Neural progenitor cell (in vitro differentiated cells): ENCODE measurements at regions not wholly inside any gene's neighbourhood (a gene's known extent, or its start where the extent isn't known, plus 50 kb on each side); places are given as distances from the start of the nearest gene placed in this dataset.

Experiments
- EZH2 ChIP-seq: fragments of 200-600 bp; sonication (generic); IDR thresholded peaks from 2 replicates; pipeline ENCODE4 v1.6.1; 2017; ENCODE audit warnings: antibody characterized with exemption, mild to moderate bottlenecking, moderate library complexity
- EZH2phosphoT487 ChIP-seq: fragments of 200-600 bp; sonication (generic); IDR thresholded peaks from 2 replicates; pipeline ENCODE4 v1.6.1; 2017; ENCODE audit warnings: antibody characterized with exemption
- TF ChIP-seq, protein P1 (sequence below): fragments of 200-600 bp; sonication (generic); IDR thresholded peaks from 2 replicates; pipeline ENCODE4 v1.5.1; 2017; ENCODE audit warnings: antibody characterized with exemption, mild to moderate bottlenecking

DNA sequence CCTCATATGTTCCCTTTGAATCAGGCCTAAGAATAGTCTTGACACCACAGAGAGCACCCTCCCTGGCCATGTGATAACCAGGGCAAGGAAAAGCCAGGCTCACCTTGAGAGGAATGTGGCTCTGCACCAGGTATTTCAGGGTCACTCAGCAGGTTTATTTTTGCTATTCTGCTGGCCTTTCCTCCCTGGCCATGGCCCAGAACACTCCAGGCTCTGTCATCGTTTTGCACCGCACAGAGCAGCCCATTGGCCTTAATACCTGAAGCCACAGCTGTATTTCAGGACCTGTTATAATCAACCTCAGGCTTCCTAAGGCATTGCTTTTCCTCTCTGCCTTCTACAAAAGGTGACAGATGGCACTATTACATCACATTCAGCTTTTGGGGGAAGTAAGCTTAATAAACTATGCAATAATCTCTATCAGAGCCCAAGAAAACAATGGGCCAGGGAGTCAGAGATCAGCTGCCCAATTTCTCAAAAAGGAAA is 668.3 kb downstream of the IRS1 start:
- TF ChIP-seq, protein P1, sequence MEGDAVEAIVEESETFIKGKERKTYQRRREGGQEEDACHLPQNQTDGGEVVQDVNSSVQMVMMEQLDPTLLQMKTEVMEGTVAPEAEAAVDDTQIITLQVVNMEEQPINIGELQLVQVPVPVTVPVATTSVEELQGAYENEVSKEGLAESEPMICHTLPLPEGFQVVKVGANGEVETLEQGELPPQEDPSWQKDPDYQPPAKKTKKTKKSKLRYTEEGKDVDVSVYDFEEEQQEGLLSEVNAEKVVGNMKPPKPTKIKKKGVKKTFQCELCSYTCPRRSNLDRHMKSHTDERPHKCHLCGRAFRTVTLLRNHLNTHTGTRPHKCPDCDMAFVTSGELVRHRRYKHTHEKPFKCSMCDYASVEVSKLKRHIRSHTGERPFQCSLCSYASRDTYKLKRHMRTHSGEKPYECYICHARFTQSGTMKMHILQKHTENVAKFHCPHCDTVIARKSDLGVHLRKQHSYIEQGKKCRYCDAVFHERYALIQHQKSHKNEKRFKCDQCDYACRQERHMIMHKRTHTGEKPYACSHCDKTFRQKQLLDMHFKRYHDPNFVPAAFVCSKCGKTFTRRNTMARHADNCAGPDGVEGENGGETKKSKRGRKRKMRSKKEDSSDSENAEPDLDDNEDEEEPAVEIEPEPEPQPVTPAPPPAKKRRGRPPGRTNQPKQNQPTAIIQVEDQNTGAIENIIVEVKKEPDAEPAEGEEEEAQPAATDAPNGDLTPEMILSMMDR: no peak
- TF ChIP-seq EZH2 (no peak), EZH2phosphoT487 (no peak)
